Gastroesophageal sphincter (tissue), 4 donors: ENCODE measurements at regions not wholly inside any gene's neighbourhood (a gene's known extent, or its start where the extent isn't known, plus 50 kb on each side); places are given as distances from the start of the nearest gene placed in this dataset.

Experiments
- ATAC-seq: fragments of 150-250 bp; one replicate; pipeline ENCODE4 v1.9.1; 2016; ENCODE audit warnings: mild to moderate bottlenecking, moderate library complexity
- H3K27ac ChIP-seq, 4 donors: fragments of 200-600 bp; sonication (generic) in 3 of 4; 1 replicate in 3 of 4; 2 replicates in 1 of 4; pipeline ENCODE4 v1.5.1; 2016 to 2019
- H3K27me3 ChIP-seq: fragments of 200-600 bp; sonication (generic); one replicate; pipeline ENCODE4 v1.5.1; 2019
- H3K36me3 ChIP-seq, 2 donors: fragments of 200-600 bp; sonication (generic); one replicate each; pipeline ENCODE4 v1.5.1; 2019; ENCODE audit warnings: control low read depth in 1 of 2
- H3K4me1 ChIP-seq, 3 donors: fragments of 200-600 bp; sonication (generic); 1 replicate in 2 of 3; 2 replicates in 1 of 3; pipeline ENCODE4 v1.5.1; 2016 to 2019; ENCODE audit warnings: control low read depth in 2 of 3
- H3K4me3 ChIP-seq, 2 donors: fragments of 200-600 bp; sonication (generic); one replicate each; pipeline ENCODE4 v1.5.1; 2019; ENCODE audit warnings: mild to moderate bottlenecking in 1 of 2, moderate library complexity in 1 of 2
- H3K9me3 ChIP-seq, 3 donors: fragments of 200-600 bp; sonication (generic); one replicate each; pipeline ENCODE4 v1.5.1; 2017 to 2019; ENCODE audit warnings: control low read depth in 2 of 3
- CTCF ChIP-seq, 4 experiments: fragments of 200-600 bp in 2 of 4; fragments of 450-650 bp in 2 of 4; sonication (generic) in 1 of 4; IDR thresholded peaks; one replicate each; pipeline ENCODE4 v1.5.1; 2017 to 2019; ENCODE audit warnings: antibody characterized with exemption in 4 of 4, mild to moderate bottlenecking in 2 of 4, moderate library complexity in 2 of 4
- EP300 ChIP-seq: sonication (generic); formaldehyde crosslinking; IDR thresholded peaks from one replicate; pipeline ENCODE4 v1.6.1; 2017; ENCODE audit warnings: antibody characterized with exemption, mild to moderate bottlenecking
- POLR2A ChIP-seq, 2 donors: fragments of 450-650 bp; IDR thresholded peaks; one replicate each; pipeline ENCODE4 v1.6.1; 2017; ENCODE audit warnings: antibody characterized with exemption in 2 of 2, mild to moderate bottlenecking in 2 of 2, moderate library complexity in 1 of 2
- POLR2AphosphoS5 ChIP-seq: sonication (generic); formaldehyde crosslinking; IDR thresholded peaks from one replicate; pipeline ENCODE4 v1.6.1; 2017; ENCODE audit warnings: antibody characterized with exemption
- WGBS, 2 donors: methylation state at CpG; one replicate each; pipeline ENCODE4 v1.1.5; 2018; ENCODE audit warnings: low coverage in 1 of 2; 5-methylcytosine and 5-hydroxymethylcytosine counted together

GRCh38 chr11:123302751-123303195 lies 107.7 kb upstream of the CLMP start:
- H3K27ac ChIP-seq = no peak overlapping the region
- TF ChIP-seq CTCF (IDR thresholded peaks at IDR 0.05) (no peak), POLR2A (IDR thresholded peaks at IDR 0.05) (no peak), POLR2AphosphoS5 (no peak), EP300 (no peak)
- ATAC-seq = no peak
- 61 to 65% methylated on average over 4 to 8 of the region's 8 CpGs for WGBS, 2 donors
- peaks cover 25% of the 10 kb centered on the region for H3K27me3 ChIP-seq
- no peaks in the 10 kb centered on the region for H3K9me3 ChIP-seq
- peaks cover 0 to 18% (median 0%) of the 10 kb centered on the region in 3 donors for H3K4me1 ChIP-seq
- no peaks in the 10 kb centered on the region for H3K36me3 ChIP-seq
- no peak overlapping the region for H3K4me3 ChIP-seq

GRCh38 chr11:123301696-123302400 lies 106.8 kb upstream of the CLMP start:
- Histone ChIP-seq H3K4me1 (peaks cover 0 to 15% (median 0%) of the 10 kb centered on the region in 3 donors), H3K9me3 (no peaks in the 10 kb centered on the region), H3K4me3 (peak overlapping the region; percentile 27 to 53), H3K27me3 (peaks cover 33% of the 10 kb centered on the region), H3K27ac (peak overlapping the region in 1 of 4 donors; percentile 5), H3K36me3 (no peaks in the 10 kb centered on the region)
- ATAC-seq = peak; percentile 83
- WGBS, 2 donors = 0 to 7% methylated on average over 5 to 11 of the region's 56 CpGs
- no peak for TF ChIP-seq POLR2AphosphoS5
- peak; percentile 85 to 97 (median 90) for TF ChIP-seq CTCF (IDR thresholded peaks at IDR 0.05)

GRCh38 chr11:123301013-123301591 lies 106.1 kb upstream of the CLMP start:
- peak overlapping the region in 1 of 2 donors; percentile 53 for H3K4me3 ChIP-seq
- H3K27me3 ChIP-seq = peaks cover 33% of the 10 kb centered on the region
- no peak for TF ChIP-seq CTCF (IDR thresholded peaks at IDR 0.05)
- TF ChIP-seq POLR2A (IDR thresholded peaks at IDR 0.05) = no peak
- no peak for TF ChIP-seq EP300
- no peak for TF ChIP-seq POLR2AphosphoS5
- 60 to 73% methylated on average over 2 to 3 of the region's 3 CpGs for WGBS, 2 donors
- H3K9me3 ChIP-seq = no peaks in the 10 kb centered on the region
- H3K36me3 ChIP-seq = no peaks in the 10 kb centered on the region
- no peak for ATAC-seq
- H3K27ac ChIP-seq = no peak overlapping the region
- H3K4me1 ChIP-seq = peaks cover 0 to 15% (median 0%) of the 10 kb centered on the region in 3 donors

- Histone ChIP-seq H3K36me3 (no peaks in the 10 kb centered on the region), H3K27ac (no peak overlapping the region), H3K4me1 (peaks cover 0 to 15% (median 0%) of the 10 kb centered on the region in 3 donors), H3K9me3 (no peaks in the 10 kb centered on the region), H3K4me3 (no peak overlapping the region), H3K27me3 (peaks cover 33% of the 10 kb centered on the region)
- TF ChIP-seq EP300 = no peak
- no peak for TF ChIP-seq CTCF (IDR thresholded peaks at IDR 0.05)
- no peak for TF ChIP-seq POLR2A (IDR thresholded peaks at IDR 0.05)
- no peak for TF ChIP-seq POLR2AphosphoS5
- no CpG with 5 or more reads among the region's 7 CpGs for WGBS, 2 donors
- ATAC-seq = no peak
These were observed 104.7 kb upstream of the CLMP start for GRCh38 chr11:123299721-123300120.
